ENCODE measurements at regions not wholly inside any gene's neighbourhood (a gene's known extent, or its start where the extent isn't known, plus 50 kb on each side); places are given as distances from the start of the nearest gene placed in this dataset.

DNA sequence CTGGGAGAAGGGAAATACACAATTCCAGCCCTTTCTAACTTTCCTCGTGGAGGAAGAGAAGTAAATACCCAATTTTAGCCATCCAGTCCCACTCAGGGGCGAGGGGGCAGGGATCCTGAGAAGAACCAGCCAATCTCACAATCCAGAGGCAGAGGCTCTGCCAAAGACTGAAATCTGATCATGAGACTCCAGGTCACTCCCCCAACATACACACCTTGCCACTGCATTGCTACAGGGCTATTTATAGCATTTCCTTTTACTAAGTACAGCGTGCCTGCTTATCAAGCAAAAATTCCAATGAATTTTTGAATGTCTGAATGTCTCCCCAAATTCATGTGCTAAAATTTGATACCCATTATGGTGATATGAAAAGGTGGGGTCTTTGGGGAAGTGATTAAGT lies 1687.5 kb downstream of the EFNB2 start:
- TF ChIP-seq, protein P1, sequence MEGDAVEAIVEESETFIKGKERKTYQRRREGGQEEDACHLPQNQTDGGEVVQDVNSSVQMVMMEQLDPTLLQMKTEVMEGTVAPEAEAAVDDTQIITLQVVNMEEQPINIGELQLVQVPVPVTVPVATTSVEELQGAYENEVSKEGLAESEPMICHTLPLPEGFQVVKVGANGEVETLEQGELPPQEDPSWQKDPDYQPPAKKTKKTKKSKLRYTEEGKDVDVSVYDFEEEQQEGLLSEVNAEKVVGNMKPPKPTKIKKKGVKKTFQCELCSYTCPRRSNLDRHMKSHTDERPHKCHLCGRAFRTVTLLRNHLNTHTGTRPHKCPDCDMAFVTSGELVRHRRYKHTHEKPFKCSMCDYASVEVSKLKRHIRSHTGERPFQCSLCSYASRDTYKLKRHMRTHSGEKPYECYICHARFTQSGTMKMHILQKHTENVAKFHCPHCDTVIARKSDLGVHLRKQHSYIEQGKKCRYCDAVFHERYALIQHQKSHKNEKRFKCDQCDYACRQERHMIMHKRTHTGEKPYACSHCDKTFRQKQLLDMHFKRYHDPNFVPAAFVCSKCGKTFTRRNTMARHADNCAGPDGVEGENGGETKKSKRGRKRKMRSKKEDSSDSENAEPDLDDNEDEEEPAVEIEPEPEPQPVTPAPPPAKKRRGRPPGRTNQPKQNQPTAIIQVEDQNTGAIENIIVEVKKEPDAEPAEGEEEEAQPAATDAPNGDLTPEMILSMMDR (IDR thresholded peaks at IDR 0.05; ENCODE audit: low read depth, low read length, poor library complexity, severe bottlenecking) = no peak
- no peak for TF ChIP-seq EZH2phosphoT487 (IDR thresholded peaks at IDR 0.05; ENCODE audit: borderline replicate concordance, low read length)
